Muscle layer of duodenum (tissue), 2 donors: ENCODE measurements at regions not wholly inside any gene's neighbourhood (a gene's known extent, or its start where the extent isn't known, plus 50 kb on each side); places are given as distances from the start of the nearest gene placed in this dataset.

ENCODE experiments used
- H3K27ac ChIP-seq: one replicate; pipeline ENCODE4 v1.7.0; 2013; ENCODE audit warnings: mild to moderate bottlenecking, low read length
- H3K27me3 ChIP-seq: one replicate; pipeline ENCODE4 v1.7.0; 2013; ENCODE audit warnings: low read depth, mild to moderate bottlenecking, control low read depth, low read length
- H3K36me3 ChIP-seq, 2 donors: one replicate each; pipeline ENCODE4 v1.7.0; 2013; ENCODE audit warnings: low read length in 2 of 2, control low read depth in 1 of 2, mild to moderate bottlenecking in 1 of 2; ENCODE audit not compliant: insufficient read depth in 2 of 2, control insufficient read depth in 1 of 2
- H3K4me1 ChIP-seq, 2 donors: one replicate each; pipeline ENCODE4 v1.7.0; 2013; ENCODE audit warnings: low read length in 2 of 2, mild to moderate bottlenecking in 2 of 2, control low read depth in 1 of 2, moderate library complexity in 1 of 2; ENCODE audit not compliant: insufficient read depth in 2 of 2, control insufficient read depth in 1 of 2
- H3K4me3 ChIP-seq, 2 donors: one replicate each; pipeline ENCODE4 v1.7.0; 2013; ENCODE audit warnings: low read length in 2 of 2, low read depth in 1 of 2, mild to moderate bottlenecking in 1 of 2
- H3K9me3 ChIP-seq, 2 donors: one replicate each; pipeline ENCODE4 v1.7.0; 2013; ENCODE audit warnings: low read length in 2 of 2, control low read depth in 1 of 2, mild to moderate bottlenecking in 1 of 2; ENCODE audit not compliant: control insufficient read depth in 1 of 2
- donor health status: healthy.

DNA sequence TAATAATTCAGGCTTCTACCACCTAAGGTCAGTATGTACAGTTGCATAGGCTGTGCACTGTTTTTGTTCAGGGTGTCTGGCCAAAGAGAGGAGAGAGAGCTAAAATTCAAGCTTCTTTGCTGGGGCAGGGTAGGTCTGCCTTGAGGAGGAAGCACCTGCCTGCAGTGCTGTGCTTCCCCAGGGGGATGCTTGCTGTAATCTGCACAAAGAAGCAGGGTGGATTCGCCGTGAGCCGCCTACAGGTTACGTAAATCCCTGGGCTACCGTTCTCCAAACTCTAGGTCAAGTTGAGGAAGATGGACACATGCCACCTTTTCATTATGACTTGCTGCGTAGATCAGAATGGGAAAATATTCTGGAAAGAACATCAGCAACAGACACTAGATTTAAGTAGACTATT, 543.3 kb downstream of the TNS3 start:
- Histone ChIP-seq H3K4me1 (peaks cover 5 to 25% of the 10 kb centered on the region in 2 donors), H3K4me3 (no peak overlapping the region), H3K27me3 (no peaks in the 10 kb centered on the region), H3K9me3 (no peaks in the 10 kb centered on the region), H3K36me3 (no peaks in the 10 kb centered on the region), H3K27ac (no peak overlapping the region)

DNA sequence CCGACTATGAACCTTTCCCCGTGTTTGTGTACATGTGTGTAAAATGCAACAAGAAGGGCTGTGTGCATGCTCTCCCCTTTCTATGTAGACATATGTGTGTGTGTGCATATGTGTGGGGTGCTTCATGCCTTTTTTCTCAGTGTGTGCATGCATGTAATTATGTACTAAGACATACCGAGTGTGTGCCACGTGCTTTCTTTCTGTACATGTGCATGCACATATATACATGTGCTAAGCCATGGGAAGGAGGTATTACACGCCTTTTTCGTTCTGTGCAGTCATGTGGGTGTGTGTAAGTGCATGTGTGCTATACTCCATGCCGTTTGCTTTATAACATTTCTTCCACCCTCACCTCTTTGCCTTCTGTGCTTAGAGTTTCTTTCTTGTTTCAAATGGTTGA, 544.3 kb downstream of the TNS3 start:
- no peak overlapping the region for H3K27ac ChIP-seq
- H3K4me1 ChIP-seq, result peaks cover 5 to 25% of the 10 kb centered on the region in 2 donors
- no peak overlapping the region for H3K4me3 ChIP-seq
- H3K27me3 ChIP-seq, result no peaks in the 10 kb centered on the region
- H3K36me3 ChIP-seq, result no peaks in the 10 kb centered on the region
- H3K9me3 ChIP-seq, result no peaks in the 10 kb centered on the region

DNA sequence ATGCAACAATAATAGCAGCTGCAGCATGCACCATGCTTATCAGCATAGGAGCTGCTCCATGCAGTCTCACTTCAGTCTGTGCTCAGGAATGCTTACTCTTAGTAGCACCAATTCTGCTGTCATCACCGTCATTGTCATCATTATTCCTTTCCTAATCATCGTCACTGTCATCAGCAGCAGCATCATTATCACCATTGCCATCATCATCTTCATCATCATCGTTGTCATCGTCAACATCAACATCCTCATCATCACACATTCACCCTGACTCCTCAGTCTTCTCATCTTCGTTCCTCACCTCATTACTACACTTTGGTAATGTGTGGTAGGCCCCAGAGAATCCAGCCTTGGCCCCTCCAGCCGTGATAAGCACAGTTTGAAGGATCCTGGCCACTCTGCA, 545.0 kb downstream of the TNS3 start:
- Histone ChIP-seq H3K4me1 (peaks cover 5 to 25% of the 10 kb centered on the region in 2 donors), H3K9me3 (no peaks in the 10 kb centered on the region), H3K4me3 (no peak overlapping the region), H3K36me3 (no peaks in the 10 kb centered on the region), H3K27me3 (no peaks in the 10 kb centered on the region), H3K27ac (no peak overlapping the region)

DNA sequence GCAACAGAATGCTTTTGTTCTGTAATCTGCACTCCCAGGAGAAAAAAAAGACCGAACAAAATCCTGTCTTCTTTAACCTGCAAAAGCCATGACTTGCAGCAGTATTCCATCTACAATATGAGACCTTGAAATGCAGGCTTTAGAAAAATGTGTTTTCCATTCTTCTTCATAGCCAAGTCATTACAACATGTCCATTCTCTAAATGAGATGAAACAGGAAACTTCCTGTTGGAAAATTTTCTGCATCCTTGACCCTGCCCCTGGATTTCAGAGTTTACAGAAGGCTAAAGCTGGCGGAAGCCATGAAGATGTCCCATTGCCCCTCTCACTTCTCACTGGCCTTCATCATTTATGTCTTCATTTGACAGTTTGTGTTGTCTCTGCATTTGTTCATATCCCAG, 546.4 kb downstream of the TNS3 start:
- Histone ChIP-seq H3K4me3 (no peak overlapping the region), H3K9me3 (no peaks in the 10 kb centered on the region), H3K27ac (no peak overlapping the region), H3K36me3 (no peaks in the 10 kb centered on the region), H3K4me1 (peaks cover 5 to 18% of the 10 kb centered on the region in 2 donors), H3K27me3 (no peaks in the 10 kb centered on the region)

DNA sequence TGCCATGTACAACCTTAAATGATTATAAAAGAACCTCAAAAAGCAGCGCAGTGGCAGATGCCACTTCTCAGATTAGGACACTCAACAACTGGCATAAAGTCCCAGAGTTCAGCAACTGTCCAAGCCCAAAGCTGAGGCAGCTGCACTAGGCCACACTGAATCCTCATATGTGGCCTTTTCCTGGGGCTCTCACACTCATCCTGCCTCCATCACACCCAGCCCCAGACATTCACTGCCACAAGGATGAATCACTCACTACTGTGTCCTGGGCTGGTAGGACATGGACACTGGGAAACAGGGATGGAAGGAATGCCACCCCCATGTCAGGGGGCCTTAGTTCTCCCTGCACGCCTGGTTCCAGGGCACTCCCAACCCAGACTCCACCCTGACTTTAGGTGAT, 547.7 kb downstream of the TNS3 start:
- no peaks in the 10 kb centered on the region for H3K36me3 ChIP-seq
- H3K27ac ChIP-seq, result no peak overlapping the region

DNA sequence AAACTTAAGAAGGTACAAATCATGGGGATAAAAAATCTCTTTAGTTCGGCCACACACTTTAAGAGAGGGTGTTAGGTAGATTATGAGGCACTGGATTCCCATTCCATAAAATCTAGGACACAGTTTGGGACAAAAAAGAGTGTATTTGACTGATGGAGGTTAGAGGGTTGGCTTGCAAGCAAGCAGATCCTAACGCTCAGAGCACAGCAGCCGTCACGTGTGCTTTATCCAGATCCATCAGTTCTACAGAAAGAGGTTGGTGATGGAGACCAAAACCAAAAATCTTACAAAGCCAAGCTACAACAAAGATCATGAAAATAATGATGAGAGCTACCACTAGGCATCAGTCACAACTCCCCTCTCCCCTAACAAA, 549.4 kb downstream of the TNS3 start:
- Histone ChIP-seq H3K27ac (no peak overlapping the region), H3K36me3 (no peaks in the 10 kb centered on the region), H3K27me3 (no peaks in the 10 kb centered on the region), H3K9me3 (no peaks in the 10 kb centered on the region), H3K4me1 (no peaks in the 10 kb centered on the region), H3K4me3 (no peak overlapping the region)

More for the DNA sequence above, 547.7 kb downstream of the TNS3 start:
- Histone ChIP-seq H3K4me1 (peaks cover under 1 to 7% of the 10 kb centered on the region in 2 donors), H3K9me3 (no peaks in the 10 kb centered on the region), H3K4me3 (no peak overlapping the region), H3K27me3 (no peaks in the 10 kb centered on the region)

DNA sequence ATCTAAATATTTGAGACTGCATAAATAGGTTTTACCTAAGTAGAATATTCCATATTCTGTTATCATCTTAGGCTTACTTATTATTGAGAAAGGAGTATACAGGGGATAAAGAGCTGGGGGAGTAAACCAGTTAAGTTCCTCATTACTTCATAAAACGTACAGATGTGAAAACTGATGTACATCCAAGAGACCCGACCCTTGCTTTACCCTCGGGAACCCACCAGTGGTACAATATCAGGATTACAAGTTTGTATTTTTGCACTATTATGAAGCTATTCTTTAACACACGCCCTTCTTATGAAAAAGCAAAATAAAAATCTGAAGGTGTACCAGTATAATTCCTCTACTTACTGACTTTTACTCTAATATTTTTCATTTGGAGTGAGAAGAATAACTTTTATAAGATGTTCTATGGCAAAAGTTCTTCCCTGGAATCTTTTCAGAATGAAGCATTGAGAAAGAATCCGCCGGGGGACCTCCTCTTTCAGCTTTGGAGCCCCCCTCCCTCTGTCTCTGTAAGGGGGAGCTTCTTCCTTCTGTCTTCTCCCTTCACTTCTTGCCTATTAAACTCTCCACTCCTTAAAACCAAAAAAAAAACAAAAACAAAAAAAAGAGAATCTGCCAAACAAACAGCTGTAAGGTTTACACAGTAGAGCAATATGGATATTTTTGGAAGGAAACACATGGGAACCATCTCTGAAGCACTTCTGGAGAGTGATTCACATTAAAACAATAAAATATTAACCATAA, 550.0 kb downstream of the TNS3 start:
- no peak overlapping the region for H3K4me3 ChIP-seq
- no peaks in the 10 kb centered on the region for H3K36me3 ChIP-seq
- H3K27me3 ChIP-seq, result no peaks in the 10 kb centered on the region
- no peaks in the 10 kb centered on the region for H3K9me3 ChIP-seq
- no peaks in the 10 kb centered on the region for H3K4me1 ChIP-seq
- H3K27ac ChIP-seq, result no peak overlapping the region

DNA sequence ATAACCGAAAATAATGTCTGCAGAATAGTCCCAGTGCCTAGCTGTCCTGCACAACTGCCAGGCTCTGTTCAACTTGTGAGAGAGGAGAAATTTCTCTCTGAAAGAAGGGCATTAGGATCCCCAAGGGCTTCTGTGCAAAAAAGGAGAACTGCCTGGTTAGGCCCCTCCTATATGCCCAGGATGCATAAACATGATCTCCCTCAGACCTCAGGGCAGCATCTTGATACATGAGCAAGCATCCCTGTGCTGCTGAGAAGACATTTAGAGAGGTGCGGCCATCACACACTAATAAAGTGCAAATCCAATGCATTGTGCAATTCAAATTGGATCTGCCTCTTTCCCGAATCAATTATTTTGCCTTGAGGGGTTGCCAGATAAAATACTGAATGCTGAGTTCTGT, 553.6 kb downstream of the TNS3 start:
- no peak overlapping the region for H3K27ac ChIP-seq
- H3K36me3 ChIP-seq, result no peaks in the 10 kb centered on the region
- no peaks in the 10 kb centered on the region for H3K9me3 ChIP-seq
- H3K4me1 ChIP-seq, result no peaks in the 10 kb centered on the region
- no peak overlapping the region for H3K4me3 ChIP-seq
- no peaks in the 10 kb centered on the region for H3K27me3 ChIP-seq

DNA sequence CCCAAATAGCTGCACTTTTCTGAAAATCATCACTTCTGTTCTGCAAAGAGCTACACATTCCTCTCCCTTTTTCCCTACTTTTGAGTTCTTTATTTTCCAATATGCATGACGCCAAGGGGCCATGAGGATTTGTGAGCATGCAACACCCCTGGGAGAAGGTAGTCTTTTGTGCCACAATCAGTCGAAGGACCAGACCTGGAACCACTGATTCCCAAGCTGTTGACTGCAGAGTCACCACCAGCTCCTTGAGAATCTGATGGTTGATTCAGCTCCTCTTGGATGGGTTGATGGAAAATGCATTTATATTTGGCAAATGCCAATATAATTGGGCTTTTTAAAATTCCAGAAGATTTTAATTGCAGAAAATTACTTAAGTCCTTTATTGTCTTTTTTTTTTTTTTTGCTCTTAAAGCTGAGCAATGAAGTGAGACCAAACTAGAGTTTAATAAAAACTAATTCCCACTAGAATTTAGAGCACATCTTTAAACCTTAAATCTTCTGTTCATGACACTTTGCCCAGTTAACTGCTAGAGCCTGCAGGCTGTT, 554.1 kb downstream of the TNS3 start:
- Histone ChIP-seq H3K4me1 (no peaks in the 10 kb centered on the region), H3K27me3 (no peaks in the 10 kb centered on the region), H3K36me3 (no peaks in the 10 kb centered on the region), H3K4me3 (no peak overlapping the region), H3K9me3 (no peaks in the 10 kb centered on the region), H3K27ac (no peak overlapping the region)

DNA sequence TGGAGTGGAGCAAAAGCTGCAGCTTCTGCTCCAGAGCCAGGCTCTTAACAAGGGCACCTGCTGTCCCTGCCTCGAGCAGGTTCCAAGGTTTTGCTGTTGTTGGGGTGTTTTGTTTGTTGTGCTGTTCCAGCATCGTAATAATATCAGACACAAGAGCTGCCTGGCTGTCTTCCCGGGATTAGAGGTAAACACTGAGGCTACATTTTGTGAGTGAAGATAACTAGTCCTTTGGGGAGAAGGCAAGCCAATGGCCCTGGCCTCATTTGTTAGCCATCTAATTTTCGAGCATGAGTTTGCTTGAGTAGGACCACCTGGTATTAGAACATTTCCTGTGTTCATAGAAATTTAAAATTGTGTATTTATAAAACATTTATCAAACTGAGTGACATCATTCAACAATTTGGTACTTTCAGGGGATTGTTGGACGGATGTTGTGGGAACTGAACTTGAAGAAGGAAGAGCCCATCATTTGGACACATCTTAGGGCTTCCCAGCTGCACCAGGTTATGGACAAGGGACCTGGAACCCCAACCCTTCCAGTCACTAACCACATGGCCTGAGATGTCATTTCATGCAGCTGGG, 555.0 kb downstream of the TNS3 start:
- Histone ChIP-seq H3K27ac (no peak overlapping the region), H3K4me1 (no peaks in the 10 kb centered on the region), H3K4me3 (no peak overlapping the region), H3K36me3 (no peaks in the 10 kb centered on the region), H3K9me3 (no peaks in the 10 kb centered on the region), H3K27me3 (no peaks in the 10 kb centered on the region)

DNA sequence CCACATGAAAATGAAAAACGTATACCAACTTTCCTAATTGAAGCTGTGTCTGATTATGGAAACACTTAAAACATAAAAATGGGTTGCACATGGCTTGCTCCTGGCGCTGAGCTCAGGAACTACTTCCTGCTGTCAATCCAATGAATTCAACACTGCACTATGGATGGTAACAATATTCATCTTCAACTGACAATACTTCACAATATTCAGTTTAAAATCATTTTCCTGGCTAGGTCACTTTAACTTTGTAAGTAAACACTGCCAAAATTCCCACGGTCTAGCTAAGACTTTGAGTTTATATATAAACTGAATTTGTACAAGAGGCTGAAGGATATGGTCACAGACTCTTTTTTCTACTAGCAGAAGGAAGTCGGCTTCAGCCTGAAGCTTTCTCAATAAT, 556.9 kb downstream of the TNS3 start:
- no peak overlapping the region for H3K27ac ChIP-seq
- H3K36me3 ChIP-seq, result no peaks in the 10 kb centered on the region
- no peaks in the 10 kb centered on the region for H3K4me1 ChIP-seq
- H3K9me3 ChIP-seq, result no peaks in the 10 kb centered on the region
- no peaks in the 10 kb centered on the region for H3K27me3 ChIP-seq
- no peak overlapping the region for H3K4me3 ChIP-seq

DNA sequence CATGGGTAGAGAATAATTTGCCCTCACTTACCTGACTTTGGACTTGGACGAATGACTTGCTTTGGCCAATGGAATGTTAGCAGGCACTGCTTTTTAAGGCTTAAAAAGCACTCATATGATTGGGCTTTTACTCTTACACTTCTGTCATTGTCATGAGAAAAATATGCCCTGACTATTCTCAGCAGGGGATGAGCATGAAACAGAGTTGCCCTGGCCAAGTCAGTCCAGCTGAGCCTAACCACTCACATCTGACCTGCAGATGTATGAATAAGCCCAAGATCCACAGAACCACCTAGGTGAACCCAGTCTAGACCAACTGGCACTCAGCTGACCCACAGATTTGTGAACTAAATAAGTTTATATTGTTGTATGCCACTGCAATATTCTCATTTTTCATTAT, 573.5 kb downstream of the TNS3 start:
- H3K27me3 ChIP-seq, result no peaks in the 10 kb centered on the region
- no peaks in the 10 kb centered on the region for H3K36me3 ChIP-seq
- H3K27ac ChIP-seq, result no peak overlapping the region
- no peaks in the 10 kb centered on the region for H3K4me1 ChIP-seq
- H3K9me3 ChIP-seq, result no peaks in the 10 kb centered on the region
- H3K4me3 ChIP-seq, result no peak overlapping the region
